ENCODE measurements at regions not wholly inside any gene's neighbourhood (a gene's known extent, or its start where the extent isn't known, plus 50 kb on each side); places are given as distances from the start of the nearest gene placed in this dataset.

GRCh38 chr2:118166242-118166641, 78.0 kb downstream of the INSIG2 start:
- no peak for DNase-seq
- H3K27ac ChIP-seq, result no peak overlapping the region
- H3K27me3 ChIP-seq, result no peaks in the 10 kb centered on the region
- intact Hi-C loops (cut with DNase I), result no loop called here
- no peak overlapping the region for H3K4me3 ChIP-seq (replicated peaks in 1 of 3)
- no peak for TF ChIP-seq CTCF (IDR thresholded peaks at IDR 0.05)
- H3K9me3 ChIP-seq, result no peaks in the 10 kb centered on the region
- H3K36me3 ChIP-seq, result no peaks in the 10 kb centered on the region
- H3K4me1 ChIP-seq, result no peaks in the 10 kb centered on the region

- TF ChIP-seq POLR2A (IDR thresholded peaks at IDR 0.05), result no peak
- no peak for TF ChIP-seq CTCF (IDR thresholded peaks at IDR 0.05)
- H3K36me3 ChIP-seq, result no peaks in the 10 kb centered on the region
Measured at GRCh38 chr2:118165595-118165994, 77.3 kb downstream of the INSIG2 start.

More at GRCh38 chr2:118165595-118165994, 77.3 kb downstream of the INSIG2 start:
- Histone ChIP-seq H3K27me3 (no peaks in the 10 kb centered on the region), H3K27ac (no peak overlapping the region), H3K4me1 (no peaks in the 10 kb centered on the region), H3K4me3 (replicated peaks in 1 of 3) (no peak overlapping the region), H3K9me3 (no peaks in the 10 kb centered on the region)
- intact Hi-C loops (cut with DNase I), result no loop called here
- WGBS, 2 donors, result 87 to 91% methylated on average over 2 of the region's 2 CpGs
- DNase-seq, result no peak

Measured in thyroid gland (tissue), 4 donors.